ENCODE measurements at regions not wholly inside any gene's neighbourhood (a gene's known extent, or its start where the extent isn't known, plus 50 kb on each side); places are given as distances from the start of the nearest gene placed in this dataset.

DNA sequence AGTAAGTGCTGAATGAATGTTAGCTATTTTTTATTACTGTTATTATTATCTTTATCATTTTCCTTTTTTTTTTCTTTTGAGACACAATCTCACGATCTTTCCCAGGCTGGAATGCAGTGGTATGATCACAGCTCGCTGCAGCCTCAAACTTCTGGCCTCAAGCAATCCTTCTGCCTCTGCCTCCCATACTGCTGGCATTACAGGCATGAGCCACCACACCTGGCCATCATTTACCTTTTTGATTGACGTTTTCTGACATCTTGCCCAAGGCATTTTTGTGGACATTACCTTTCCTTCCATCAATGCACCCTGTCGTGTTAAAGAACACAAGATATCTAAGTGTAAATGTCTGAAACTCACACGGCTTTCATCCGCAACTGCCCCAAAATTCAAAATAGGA, 138.2 kb downstream of the GAS1 start:
- H3K9ac ChIP-seq (ENCODE audit: low read length), result no peak overlapping the region
- no peak overlapping the region for H3K4me3 ChIP-seq (ENCODE audit: insufficient read depth, low read depth, low read length)
- H3K79me2 ChIP-seq (ENCODE audit: insufficient read depth, low read length), result no peaks in the 10 kb centered on the region
- H3K4me3 Mint-ChIP-seq (ENCODE audit: unreplicated experiment), result no peak overlapping the region
- H3K9me3 Mint-ChIP-seq (ENCODE audit: unreplicated experiment), result no peaks in the 10 kb centered on the region
- no peaks in the 10 kb centered on the region for H4K20me1 ChIP-seq (ENCODE audit: insufficient read depth, low read length)
- H3K4me2 ChIP-seq (ENCODE audit: low read length), result no peak overlapping the region
- H3K36me3 Mint-ChIP-seq (ENCODE audit: low read depth, unreplicated experiment), result no peaks in the 10 kb centered on the region
- no peak overlapping the region for H2AFZ ChIP-seq (ENCODE audit: low read depth, low read length)
- FAIRE-seq, result no peak
- no peak overlapping the region for H3K27ac Mint-ChIP-seq (ENCODE audit: unreplicated experiment)
- H3K27me3 ChIP-seq (ENCODE audit: insufficient read depth, low read length), result no peaks in the 10 kb centered on the region
- TF ChIP-seq EZH2 (IDR thresholded peaks at IDR 0.05; ENCODE audit: insufficient read depth, low read length), result no peak
- TF ChIP-seq, protein P1, sequence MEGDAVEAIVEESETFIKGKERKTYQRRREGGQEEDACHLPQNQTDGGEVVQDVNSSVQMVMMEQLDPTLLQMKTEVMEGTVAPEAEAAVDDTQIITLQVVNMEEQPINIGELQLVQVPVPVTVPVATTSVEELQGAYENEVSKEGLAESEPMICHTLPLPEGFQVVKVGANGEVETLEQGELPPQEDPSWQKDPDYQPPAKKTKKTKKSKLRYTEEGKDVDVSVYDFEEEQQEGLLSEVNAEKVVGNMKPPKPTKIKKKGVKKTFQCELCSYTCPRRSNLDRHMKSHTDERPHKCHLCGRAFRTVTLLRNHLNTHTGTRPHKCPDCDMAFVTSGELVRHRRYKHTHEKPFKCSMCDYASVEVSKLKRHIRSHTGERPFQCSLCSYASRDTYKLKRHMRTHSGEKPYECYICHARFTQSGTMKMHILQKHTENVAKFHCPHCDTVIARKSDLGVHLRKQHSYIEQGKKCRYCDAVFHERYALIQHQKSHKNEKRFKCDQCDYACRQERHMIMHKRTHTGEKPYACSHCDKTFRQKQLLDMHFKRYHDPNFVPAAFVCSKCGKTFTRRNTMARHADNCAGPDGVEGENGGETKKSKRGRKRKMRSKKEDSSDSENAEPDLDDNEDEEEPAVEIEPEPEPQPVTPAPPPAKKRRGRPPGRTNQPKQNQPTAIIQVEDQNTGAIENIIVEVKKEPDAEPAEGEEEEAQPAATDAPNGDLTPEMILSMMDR (IDR thresholded peaks at IDR 0.05; ENCODE audit: insufficient read depth, low read depth, low read length), result no peak
- H3K27me3 Mint-ChIP-seq (ENCODE audit: low read depth, unreplicated experiment), result peaks cover 30% of the 10 kb centered on the region
- no peaks in the 10 kb centered on the region for H3K4me1 ChIP-seq (ENCODE audit: insufficient read depth, low read length)
- DNase-seq (ENCODE audit: low read depth), result no peak
- H3K36me3 ChIP-seq (ENCODE audit: insufficient read depth, low read length), result no peaks in the 10 kb centered on the region
- no peak overlapping the region for H3K27ac ChIP-seq (ENCODE audit: low read depth, low read length)
- no peaks in the 10 kb centered on the region for H3K4me1 Mint-ChIP-seq (ENCODE audit: low read depth, unreplicated experiment)
- H3K9me3 ChIP-seq (ENCODE audit: insufficient read depth, low read depth, low read length), result no peaks in the 10 kb centered on the region

GRCh38 chr9:86807367-86807976, 139.8 kb downstream of the GAS1 start:
- TF ChIP-seq, protein P1 (IDR thresholded peaks at IDR 0.05; ENCODE audit: insufficient read depth, low read depth, low read length), result no peak
- TF ChIP-seq EZH2 (IDR thresholded peaks at IDR 0.05; ENCODE audit: insufficient read depth, low read length), result no peak
- no peaks in the 10 kb centered on the region for H3K4me1 Mint-ChIP-seq (ENCODE audit: low read depth, unreplicated experiment)
- no peaks in the 10 kb centered on the region for H3K9me3 Mint-ChIP-seq (ENCODE audit: unreplicated experiment)
- no peaks in the 10 kb centered on the region for H3K4me1 ChIP-seq (ENCODE audit: insufficient read depth, low read length)
- no peak overlapping the region for H3K4me3 ChIP-seq (ENCODE audit: insufficient read depth, low read depth, low read length)
- peak overlapping the region; percentile 58 for H2AFZ ChIP-seq (ENCODE audit: low read depth, low read length)
- no peak overlapping the region for H3K27ac Mint-ChIP-seq (ENCODE audit: unreplicated experiment)
- H3K27ac ChIP-seq (ENCODE audit: low read depth, low read length), result no peak overlapping the region
- no peaks in the 10 kb centered on the region for H3K9me3 ChIP-seq (ENCODE audit: insufficient read depth, low read depth, low read length)
- no peaks in the 10 kb centered on the region for H3K79me2 ChIP-seq (ENCODE audit: insufficient read depth, low read length)
- H3K27me3 Mint-ChIP-seq (ENCODE audit: low read depth, unreplicated experiment), result peaks cover 22% of the 10 kb centered on the region
- FAIRE-seq (no peak), DNase-seq (ENCODE audit: low read depth) (peak; percentile 47)
- no peaks in the 10 kb centered on the region for H3K27me3 ChIP-seq (ENCODE audit: insufficient read depth, low read length)
- no peaks in the 10 kb centered on the region for H3K36me3 ChIP-seq (ENCODE audit: insufficient read depth, low read length)
- H3K9ac ChIP-seq (ENCODE audit: low read length), result no peak overlapping the region
- peak overlapping the region; percentile 28 for H3K4me2 ChIP-seq (ENCODE audit: low read length)
- H3K4me3 Mint-ChIP-seq (ENCODE audit: unreplicated experiment), result no peak overlapping the region
- no peaks in the 10 kb centered on the region for H3K36me3 Mint-ChIP-seq (ENCODE audit: low read depth, unreplicated experiment)
- H4K20me1 ChIP-seq (ENCODE audit: insufficient read depth, low read length), result no peaks in the 10 kb centered on the region

DNA sequence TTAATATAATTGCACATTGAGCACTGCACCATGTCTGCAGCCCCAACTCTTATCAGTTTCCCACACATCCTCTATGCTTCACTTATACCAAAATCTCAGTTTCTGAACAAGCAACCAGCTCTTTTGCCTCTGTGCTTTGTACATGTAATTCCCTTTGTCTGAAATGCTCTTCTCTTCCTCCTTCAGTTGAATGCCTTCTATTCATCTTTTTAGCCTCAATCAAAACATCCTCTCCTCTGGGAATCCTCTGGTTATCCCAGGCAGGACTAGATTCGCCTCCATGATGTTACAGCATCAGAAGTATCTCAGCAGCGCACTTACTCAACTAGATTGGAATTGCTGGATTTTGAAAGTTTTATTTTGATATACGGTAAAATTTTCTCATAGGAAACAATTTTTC, 143.3 kb downstream of the GAS1 start:
- peaks cover 3% of the 10 kb centered on the region for H3K4me1 Mint-ChIP-seq (ENCODE audit: low read depth, unreplicated experiment)
- H3K27ac Mint-ChIP-seq (ENCODE audit: unreplicated experiment), result no peak overlapping the region

More for the DNA sequence above, 143.3 kb downstream of the GAS1 start:
- Mint-ChIP-seq H3K27me3 (ENCODE audit: low read depth, unreplicated experiment) (peaks cover 12% of the 10 kb centered on the region), H3K36me3 (ENCODE audit: low read depth, unreplicated experiment) (no peaks in the 10 kb centered on the region), H3K4me3 (ENCODE audit: unreplicated experiment) (no peak overlapping the region), H3K9me3 (ENCODE audit: unreplicated experiment) (no peaks in the 10 kb centered on the region)
- no peak for DNase-seq (ENCODE audit: low read depth)
- no peak for FAIRE-seq
- H3K36me3 ChIP-seq (ENCODE audit: insufficient read depth, low read length), result no peaks in the 10 kb centered on the region
- no peaks in the 10 kb centered on the region for H3K79me2 ChIP-seq (ENCODE audit: insufficient read depth, low read length)
- no peaks in the 10 kb centered on the region for H3K27me3 ChIP-seq (ENCODE audit: insufficient read depth, low read length)
- H3K4me1 ChIP-seq (ENCODE audit: insufficient read depth, low read length), result no peaks in the 10 kb centered on the region
- no peaks in the 10 kb centered on the region for H4K20me1 ChIP-seq (ENCODE audit: insufficient read depth, low read length)
- no peak overlapping the region for H2AFZ ChIP-seq (ENCODE audit: low read depth, low read length)
- no peak for TF ChIP-seq EZH2 (IDR thresholded peaks at IDR 0.05; ENCODE audit: insufficient read depth, low read length)
- TF ChIP-seq, protein P1 (IDR thresholded peaks at IDR 0.05; ENCODE audit: insufficient read depth, low read depth, low read length), result no peak
- H3K27ac ChIP-seq (ENCODE audit: low read depth, low read length), result no peak overlapping the region
- no peak overlapping the region for H3K4me3 ChIP-seq (ENCODE audit: insufficient read depth, low read depth, low read length)
- H3K9ac ChIP-seq (ENCODE audit: low read length), result no peak overlapping the region
- no peak overlapping the region for H3K4me2 ChIP-seq (ENCODE audit: low read length)
- H3K9me3 ChIP-seq (ENCODE audit: insufficient read depth, low read depth, low read length), result no peaks in the 10 kb centered on the region

Data from astrocyte (in vitro differentiated cells and primary cell).